Tibial artery (tissue), 4 donors: ENCODE measurements at regions not wholly inside any gene's neighbourhood (a gene's known extent, or its start where the extent isn't known, plus 50 kb on each side); places are given as distances from the start of the nearest gene placed in this dataset.
A peak's percentile ranks its signal among the peaks of the same experiment; 100 is the strongest.

ENCODE experiments used
- DNase-seq, 2 donors: peaks; one replicate each; pipeline ENCODE4 v3.0.0-alpha.2; 2019
- H3K27ac ChIP-seq, 2 donors: fragments of 200-600 bp; sonication (generic) in 1 of 2; 1 replicate in 1 of 2; 2 replicates in 1 of 2; pipeline ENCODE4 v1.5.1; 2018 to 2019; ENCODE audit warnings: mild to moderate bottlenecking in 1 of 2
- H3K27me3 ChIP-seq, 2 donors: fragments of 200-600 bp; sonication (generic) in 1 of 2; one replicate each; pipeline versions ENCODE4 v1.5.1 to v1.6.0; 2016 to 2019
- H3K36me3 ChIP-seq, 3 donors: fragments of 200-600 bp; sonication (generic) in 2 of 3; one replicate each; pipeline ENCODE4 v1.5.1; 2016 to 2019; ENCODE audit warnings: mild to moderate bottlenecking in 2 of 3
- H3K4me1 ChIP-seq, 4 donors: fragments of 200-600 bp; sonication (generic) in 2 of 4; 1 replicate in 3 of 4; 2 replicates in 1 of 4; pipeline ENCODE4 v1.5.1; 2016 to 2019
- H3K4me3 ChIP-seq, 2 donors: fragments of 200-600 bp; sonication (generic) in 1 of 2; 1 replicate in 1 of 2; 2 replicates in 1 of 2; pipeline ENCODE4 v1.5.1; 2018 to 2019; ENCODE audit warnings: mild to moderate bottlenecking in 2 of 2
- H3K9me3 ChIP-seq, 3 donors: fragments of 200-600 bp; sonication (generic) in 1 of 3; one replicate each; pipeline ENCODE4 v1.5.1; 2016 to 2019
- CTCF ChIP-seq, 2 experiments: fragments of 200-600 bp in 1 of 2; fragments of 450-650 bp in 1 of 2; IDR thresholded peaks; one replicate each; pipeline ENCODE4 v1.5.1; 2017 to 2019; ENCODE audit warnings: antibody characterized with exemption in 2 of 2, mild to moderate bottlenecking in 1 of 2, moderate library complexity in 1 of 2
- intact Hi-C: fragments of 100-400 bp; cut with DNase I; formaldehyde crosslinking; loops from one replicate; pipeline ENCODE4 v1.15.0; 2023; ENCODE audit warnings: low total_unique reads

- no peak for DNase-seq
- Histone ChIP-seq H3K9me3 (no peaks in the 10 kb centered on the region), H3K4me1 (peaks cover 0 to 7% (median 0%) of the 10 kb centered on the region in 4 donors), H3K4me3 (no peak overlapping the region), H3K27ac (no peak overlapping the region), H3K36me3 (no peaks in the 10 kb centered on the region), H3K27me3 (no peaks in the 10 kb centered on the region)
- no peak for TF ChIP-seq CTCF (IDR thresholded peaks at IDR 0.05)
- intact Hi-C loops = loop anchor here (5.0 to 10.0 kb wide), 2 partner anchors 89 to 256 kb away; no protein-coding TSS in a partner anchor
Observed at GRCh38 chr9:16131264-16131663, 578.4 kb downstream of the CCDC171 start.

- Histone ChIP-seq H3K36me3 (no peaks in the 10 kb centered on the region), H3K27ac (no peak overlapping the region), H3K4me3 (no peak overlapping the region), H3K4me1 (peaks cover 0 to 10% (median 0%) of the 10 kb centered on the region in 4 donors), H3K9me3 (no peaks in the 10 kb centered on the region), H3K27me3 (no peaks in the 10 kb centered on the region)
- intact Hi-C loops = loop anchor here (5.0 to 10.0 kb wide), 2 partner anchors 90 to 258 kb away; no protein-coding TSS in a partner anchor
- no peak for TF ChIP-seq CTCF (IDR thresholded peaks at IDR 0.05)
- no peak for DNase-seq
Observed at GRCh38 chr9:16132513-16132912, 579.7 kb downstream of the CCDC171 start.

GRCh38 chr9:16133032-16133431, 580.2 kb downstream of the CCDC171 start:
- intact Hi-C loops = loop anchor here (5.0 to 10.0 kb wide), 2 partner anchors 91 to 258 kb away; no protein-coding TSS in a partner anchor
- H3K4me1 ChIP-seq = peaks cover 0 to 10% (median 0%) of the 10 kb centered on the region in 4 donors
- no peaks in the 10 kb centered on the region for H3K27me3 ChIP-seq
- H3K4me3 ChIP-seq = no peak overlapping the region
- no peak for TF ChIP-seq CTCF (IDR thresholded peaks at IDR 0.05)
- DNase-seq = no peak
- no peaks in the 10 kb centered on the region for H3K36me3 ChIP-seq
- no peak overlapping the region for H3K27ac ChIP-seq
- H3K9me3 ChIP-seq = no peaks in the 10 kb centered on the region

GRCh38 chr9:16133556-16134227, 580.8 kb downstream of the CCDC171 start:
- no peaks in the 10 kb centered on the region for H3K36me3 ChIP-seq
- intact Hi-C loops = loop anchor here (5.0 to 10.0 kb wide), 2 partner anchors 91 to 259 kb away; no protein-coding TSS in a partner anchor
- H3K4me3 ChIP-seq = no peak overlapping the region
- TF ChIP-seq CTCF (IDR thresholded peaks at IDR 0.05) = peak; percentile 51 to 52
- DNase-seq = peak; percentile 30 to 74
- H3K9me3 ChIP-seq = no peaks in the 10 kb centered on the region
- H3K27me3 ChIP-seq = no peaks in the 10 kb centered on the region
- no peak overlapping the region for H3K27ac ChIP-seq
- peaks cover 0 to 14% (median 4%) of the 10 kb centered on the region in 4 donors for H3K4me1 ChIP-seq

- H3K27ac ChIP-seq = no peak overlapping the region
- no peak overlapping the region for H3K4me3 ChIP-seq
- H3K27me3 ChIP-seq = no peaks in the 10 kb centered on the region
- no peak for DNase-seq
- H3K36me3 ChIP-seq = no peaks in the 10 kb centered on the region
- intact Hi-C loops = loop anchor here (5.0 to 10.0 kb wide), 2 partner anchors 92 to 260 kb away; no protein-coding TSS in a partner anchor
- H3K4me1 ChIP-seq = peaks cover 0 to 20% (median 8%) of the 10 kb centered on the region in 4 donors
- TF ChIP-seq CTCF (IDR thresholded peaks at IDR 0.05) = no peak
- H3K9me3 ChIP-seq = no peaks in the 10 kb centered on the region
Observed at GRCh38 chr9:16134351-16134750, 581.5 kb downstream of the CCDC171 start.
